ENCODE measurements at regions not wholly inside any gene's neighbourhood (a gene's known extent, or its start where the extent isn't known, plus 50 kb on each side); places are given as distances from the start of the nearest gene placed in this dataset.

GRCh38 chr21:29233256-29233546 lies 65.5 kb upstream of the BACH1 start:
- Histone ChIP-seq H3K4me3 (ENCODE audit: low read length) (no peak overlapping the region), H3K79me2 (replicated peaks; ENCODE audit: insufficient read depth, low read length) (no peaks in the 10 kb centered on the region), H3K36me3 (ENCODE audit: insufficient read depth, low read length) (no peaks in the 10 kb centered on the region), H3K9me2 (ENCODE audit: insufficient read depth, low read length) (no peaks in the 10 kb centered on the region), H2AFZ (ENCODE audit: low read depth, low read length) (no peak overlapping the region), H3F3A (ENCODE audit: insufficient read depth, low read length, poor library complexity, severe bottlenecking) (no peaks in the 10 kb centered on the region), H3K4me2 (ENCODE audit: low read length) (no peak overlapping the region), H3K27ac (ENCODE audit: low read length) (no peak overlapping the region), H3K9me3 (ENCODE audit: low read length) (no peaks in the 10 kb centered on the region), H3K27me3 (ENCODE audit: insufficient read depth, low read depth, low read length) (no peaks in the 10 kb centered on the region), H3K9ac (ENCODE audit: low read length) (no peak overlapping the region), H4K20me1 (ENCODE audit: insufficient read depth) (no peaks in the 10 kb centered on the region)
- TF ChIP-seq SMC3 (conservative IDR thresholded peaks at IDR 0.05; ENCODE audit: poor library complexity) (no peak), EZH2 (IDR thresholded peaks at IDR 0.05; ENCODE audit: borderline replicate concordance, insufficient read depth, low read length, poor library complexity, severe bottlenecking) (no peak), RAD21 (conservative IDR thresholded peaks at IDR 0.05) (no peak), POLR2AphosphoS5 (IDR thresholded peaks at IDR 0.05) (no peak), TAF1 (IDR thresholded peaks at IDR 0.05; ENCODE audit: low read depth) (no peak), MXI1 (conservative IDR thresholded peaks at IDR 0.05; ENCODE audit: poor library complexity, severe bottlenecking) (no peak), CTCF (IDR thresholded peaks at IDR 0.05; ENCODE audit: poor library complexity, severe bottlenecking) (no peak), EP300 (conservative IDR thresholded peaks at IDR 0.05; ENCODE audit: poor library complexity, severe bottlenecking) (no peak)
- TF ChIP-seq, protein P1, sequence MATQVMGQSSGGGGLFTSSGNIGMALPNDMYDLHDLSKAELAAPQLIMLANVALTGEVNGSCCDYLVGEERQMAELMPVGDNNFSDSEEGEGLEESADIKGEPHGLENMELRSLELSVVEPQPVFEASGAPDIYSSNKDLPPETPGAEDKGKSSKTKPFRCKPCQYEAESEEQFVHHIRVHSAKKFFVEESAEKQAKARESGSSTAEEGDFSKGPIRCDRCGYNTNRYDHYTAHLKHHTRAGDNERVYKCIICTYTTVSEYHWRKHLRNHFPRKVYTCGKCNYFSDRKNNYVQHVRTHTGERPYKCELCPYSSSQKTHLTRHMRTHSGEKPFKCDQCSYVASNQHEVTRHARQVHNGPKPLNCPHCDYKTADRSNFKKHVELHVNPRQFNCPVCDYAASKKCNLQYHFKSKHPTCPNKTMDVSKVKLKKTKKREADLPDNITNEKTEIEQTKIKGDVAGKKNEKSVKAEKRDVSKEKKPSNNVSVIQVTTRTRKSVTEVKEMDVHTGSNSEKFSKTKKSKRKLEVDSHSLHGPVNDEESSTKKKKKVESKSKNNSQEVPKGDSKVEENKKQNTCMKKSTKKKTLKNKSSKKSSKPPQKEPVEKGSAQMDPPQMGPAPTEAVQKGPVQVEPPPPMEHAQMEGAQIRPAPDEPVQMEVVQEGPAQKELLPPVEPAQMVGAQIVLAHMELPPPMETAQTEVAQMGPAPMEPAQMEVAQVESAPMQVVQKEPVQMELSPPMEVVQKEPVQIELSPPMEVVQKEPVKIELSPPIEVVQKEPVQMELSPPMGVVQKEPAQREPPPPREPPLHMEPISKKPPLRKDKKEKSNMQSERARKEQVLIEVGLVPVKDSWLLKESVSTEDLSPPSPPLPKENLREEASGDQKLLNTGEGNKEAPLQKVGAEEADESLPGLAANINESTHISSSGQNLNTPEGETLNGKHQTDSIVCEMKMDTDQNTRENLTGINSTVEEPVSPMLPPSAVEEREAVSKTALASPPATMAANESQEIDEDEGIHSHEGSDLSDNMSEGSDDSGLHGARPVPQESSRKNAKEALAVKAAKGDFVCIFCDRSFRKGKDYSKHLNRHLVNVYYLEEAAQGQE (IDR thresholded peaks at IDR 0.05; ENCODE audit: borderline replicate concordance): no peak

- Histone ChIP-seq H3K36me3 (ENCODE audit: insufficient read depth, low read length) (no peaks in the 10 kb centered on the region), H3K9ac (ENCODE audit: low read length) (no peak overlapping the region), H3F3A (ENCODE audit: insufficient read depth, low read length, poor library complexity, severe bottlenecking) (no peaks in the 10 kb centered on the region), H3K4me3 (ENCODE audit: low read length) (no peak overlapping the region), H2AFZ (ENCODE audit: low read depth, low read length) (no peak overlapping the region), H3K79me2 (replicated peaks; ENCODE audit: insufficient read depth, low read length) (no peaks in the 10 kb centered on the region), H3K9me2 (ENCODE audit: insufficient read depth, low read length) (no peaks in the 10 kb centered on the region), H3K27me3 (ENCODE audit: insufficient read depth, low read depth, low read length) (no peaks in the 10 kb centered on the region), H4K20me1 (ENCODE audit: insufficient read depth) (no peaks in the 10 kb centered on the region), H3K4me2 (ENCODE audit: low read length) (no peak overlapping the region), H3K9me3 (ENCODE audit: low read length) (no peaks in the 10 kb centered on the region), H3K27ac (ENCODE audit: low read length) (no peak overlapping the region)
- no peak for TF ChIP-seq SMC3 (conservative IDR thresholded peaks at IDR 0.05; ENCODE audit: poor library complexity)
- no peak for TF ChIP-seq MXI1 (conservative IDR thresholded peaks at IDR 0.05; ENCODE audit: poor library complexity, severe bottlenecking)
- no peak for TF ChIP-seq POLR2AphosphoS5 (IDR thresholded peaks at IDR 0.05)
- TF ChIP-seq EP300 (conservative IDR thresholded peaks at IDR 0.05; ENCODE audit: poor library complexity, severe bottlenecking): no peak
- TF ChIP-seq, protein P1 (IDR thresholded peaks at IDR 0.05; ENCODE audit: borderline replicate concordance): no peak
- TF ChIP-seq EZH2 (IDR thresholded peaks at IDR 0.05; ENCODE audit: borderline replicate concordance, insufficient read depth, low read length, poor library complexity, severe bottlenecking): no peak
- TF ChIP-seq RAD21 (conservative IDR thresholded peaks at IDR 0.05): no peak
- no peak for TF ChIP-seq CTCF (IDR thresholded peaks at IDR 0.05; ENCODE audit: poor library complexity, severe bottlenecking)
- TF ChIP-seq TAF1 (IDR thresholded peaks at IDR 0.05; ENCODE audit: low read depth): no peak
Observed at GRCh38 chr21:29233611-29234540, 64.8 kb upstream of the BACH1 start.
